H1 (cell line): ENCODE measurements at regions not wholly inside any gene's neighbourhood (a gene's known extent, or its start where the extent isn't known, plus 50 kb on each side); places are given as distances from the start of the nearest gene placed in this dataset.

ENCODE experiments used
- CTCF ChIA-PET: fragments of 300-600 bp; sonication (Branson Sonifier 250); formaldehyde crosslinking; loops from one replicate; lab custom pipeline; 2021; ENCODE audit not compliant: partially characterized antibody; lab: Charles Lee
- POLR2A ChIA-PET: fragments of 300-600 bp; sonication (Branson Sonifier 250); formaldehyde crosslinking; loops from one replicate; lab custom pipeline; 2021; ENCODE audit warnings: inconsistent platforms; ENCODE audit not compliant: partially characterized antibody; lab: Charles Lee
- DNase-seq, 2 experiments: peaks; one replicate each; pipeline versions ENCODE4 v3.0.0 to v3.0.0-alpha.2; 2010 to 2022; ENCODE audit warnings: low spot score in 2 of 2, low read depth in 1 of 2, mixed read lengths in 1 of 2
- FAIRE-seq: peaks from 2 replicates; lab custom pipeline; 2011; peaks lifted over from hg19 to GRCh38; lab: Jason Lieb, UNC
- H2AFZ ChIP-seq: 2 replicates; pipeline ENCODE4 v1.8.1; 2012; ENCODE audit warnings: low read length, inconsistent platforms
- H2AK5ac ChIP-seq: 2 replicates; pipeline ENCODE4 v1.6.1; 2013; ENCODE audit warnings: low read depth, low read length
- H2BK120ac ChIP-seq: replicated peaks from 2 replicates; pipeline ENCODE3; 2013; ENCODE audit warnings: low read depth, low read length, inconsistent platforms
- H2BK12ac ChIP-seq: 2 replicates; pipeline ENCODE4 v1.6.1; 2013; ENCODE audit warnings: low read depth, low read length
- H2BK15ac ChIP-seq: 2 replicates; pipeline ENCODE4 v1.6.1; 2013; ENCODE audit warnings: low read length
- H2BK20ac ChIP-seq: 2 replicates; pipeline ENCODE4 v1.6.1; 2013; ENCODE audit warnings: low read length
- H2BK5ac ChIP-seq: 2 replicates; pipeline ENCODE4 v1.6.1; 2013; ENCODE audit warnings: low read depth, low read length
- H3K14ac ChIP-seq: 2 replicates; pipeline ENCODE4 v1.6.1; 2013; ENCODE audit warnings: inconsistent platforms; ENCODE audit not compliant: insufficient read length
- H3K18ac ChIP-seq: 2 replicates; pipeline ENCODE4 v1.6.1; 2013; ENCODE audit warnings: low read length; ENCODE audit errors: extremely low read depth
- H3K23ac ChIP-seq: 2 replicates; pipeline ENCODE4 v1.6.1; 2013; ENCODE audit warnings: inconsistent platforms; ENCODE audit not compliant: insufficient read length
- H3K23me2 ChIP-seq: 2 replicates; pipeline ENCODE4 v1.6.1; 2013; ENCODE audit warnings: low read depth, low read length
- H3K27ac ChIP-seq: 2 replicates; pipeline ENCODE4 v1.6.1; 2011; ENCODE audit warnings: low read depth, low read length, inconsistent platforms
- H3K27me3 ChIP-seq, 4 experiments: replicated peaks in 1 of 4; 1 replicate in 1 of 4; 2 replicates in 3 of 4; pipeline versions ENCODE4 v1.6.1 to v1.8.1; 2011 to 2013; ENCODE audit warnings: low read length in 3 of 4, mild to moderate bottlenecking in 3 of 4, inconsistent platforms in 2 of 4, mixed read lengths in 2 of 4, moderate library complexity in 1 of 4; ENCODE audit not compliant: control insufficient read depth in 3 of 4, insufficient read depth in 3 of 4; ENCODE audit errors: extremely low read depth in 1 of 4
- H3K36me3 ChIP-seq, 4 experiments: 2 replicates each; pipeline versions ENCODE4 v1.6.1 to v1.8.1; 2011 to 2013; ENCODE audit warnings: mild to moderate bottlenecking in 4 of 4, low read length in 3 of 4, moderate library complexity in 2 of 4, control low read depth in 1 of 4, inconsistent platforms in 1 of 4; ENCODE audit not compliant: insufficient read depth in 4 of 4, control insufficient read depth in 2 of 4
- H3K4ac ChIP-seq: replicated peaks from 2 replicates; pipeline ENCODE3; 2013; ENCODE audit warnings: low read length, low read depth, mixed read lengths, inconsistent platforms; ENCODE audit not compliant: insufficient read length
- H3K4me1 ChIP-seq, 4 experiments: replicated peaks in 1 of 4; 1 replicate in 1 of 4; 2 replicates in 3 of 4; pipeline versions ENCODE4 v1.6.1 to v1.8.1; 2011 to 2013; ENCODE audit warnings: low read length in 3 of 4, inconsistent platforms in 2 of 4, mixed read lengths in 1 of 4; ENCODE audit not compliant: insufficient read depth in 4 of 4, control insufficient read depth in 3 of 4
- H3K4me2 ChIP-seq, 2 experiments: 2 replicates each; pipeline versions ENCODE4 v1.6.1 to v1.8.1; 2011 to 2013; ENCODE audit warnings: low read depth in 2 of 2, low read length in 2 of 2, control low read depth in 1 of 2, inconsistent platforms in 1 of 2, mild to moderate bottlenecking in 1 of 2; ENCODE audit not compliant: insufficient read depth in 1 of 2
- H3K4me3 ChIP-seq, 4 experiments: fragments of 200-600, 300-600 bp in 1 of 4; sonication (generic), shearing (Covaris generic), sonication (Bioruptor Twin) in 1 of 4; 2 replicates each; pipeline versions ENCODE4 v1.5.1 to v1.8.1; 2011 to 2016; ENCODE audit warnings: low read length in 4 of 4, low read depth in 3 of 4, control low read depth in 2 of 4, inconsistent platforms in 2 of 4, mild to moderate bottlenecking in 2 of 4, mixed read lengths in 1 of 4, moderate library complexity in 1 of 4; ENCODE audit not compliant: insufficient read depth in 2 of 4; ENCODE audit errors: extremely low read depth in 1 of 4
- H3K56ac ChIP-seq: replicated peaks from 2 replicates; pipeline ENCODE3; 2013; ENCODE audit warnings: low read depth, mild to moderate bottlenecking, mixed read lengths, low read length, inconsistent platforms; ENCODE audit not compliant: insufficient read length
- H3K79me1 ChIP-seq: 2 replicates; pipeline ENCODE4 v1.6.1; 2013; ENCODE audit warnings: low read depth, low read length, control low read depth
- H3K79me2 ChIP-seq, 2 experiments: 2 replicates each; pipeline versions ENCODE4 v1.6.1 to v1.8.1; 2012 to 2013; ENCODE audit warnings: low read length in 2 of 2, mild to moderate bottlenecking in 2 of 2, inconsistent platforms in 1 of 2; ENCODE audit not compliant: insufficient read depth in 2 of 2, control insufficient read depth in 1 of 2
- H3K9ac ChIP-seq, 4 experiments: replicated peaks in 1 of 4; 1 replicate in 1 of 4; 2 replicates in 3 of 4; pipeline versions ENCODE4 v1.6.1 to v1.8.1; 2011 to 2013; ENCODE audit warnings: low read depth in 3 of 4, low read length in 3 of 4, control low read depth in 2 of 4, mild to moderate bottlenecking in 2 of 4, moderate library complexity in 2 of 4, inconsistent platforms in 1 of 4; ENCODE audit errors: extremely low read depth in 1 of 4
- H3K9me3 ChIP-seq, 2 experiments: 2 replicates each; pipeline versions ENCODE4 v1.6.1 to v1.8.1; 2012 to 2013; ENCODE audit warnings: mild to moderate bottlenecking in 2 of 2, moderate library complexity in 2 of 2, control low read depth in 1 of 2, inconsistent platforms in 1 of 2, low read depth in 1 of 2, low read length in 1 of 2, mixed read lengths in 1 of 2; ENCODE audit not compliant: insufficient read depth in 2 of 2
- H4K20me1 ChIP-seq, 2 experiments: replicated peaks in 1 of 2; 2 replicates each; pipeline versions ENCODE3 to v1.8.1; 2011 to 2013; ENCODE audit warnings: inconsistent platforms in 2 of 2, low read length in 2 of 2, mild to moderate bottlenecking in 1 of 2; ENCODE audit not compliant: insufficient read depth in 2 of 2, control insufficient read depth in 1 of 2
- H4K5ac ChIP-seq: 2 replicates; pipeline ENCODE4 v1.6.1; 2013; ENCODE audit warnings: low read length, low read depth, mixed read lengths, inconsistent platforms; ENCODE audit not compliant: insufficient read length
- H4K8ac ChIP-seq: 2 replicates; pipeline ENCODE4 v1.8.0; 2013; ENCODE audit warnings: mild to moderate bottlenecking, moderate library complexity, low read length, inconsistent platforms; ENCODE audit not compliant: insufficient read depth; ENCODE audit errors: extremely low read depth
- H4K91ac ChIP-seq: replicated peaks from 2 replicates; pipeline ENCODE3; 2013; ENCODE audit warnings: low read length, mixed read lengths, inconsistent platforms; ENCODE audit not compliant: insufficient read length
- BACH1 ChIP-seq: IDR thresholded peaks from 2 replicates; pipeline ENCODE4 v1.6.1; 2012; ENCODE audit warnings: low read length, improper control_type of control experiment
- JUN ChIP-seq: IDR thresholded peaks from 2 replicates; pipeline ENCODE4 v1.6.1; 2011; ENCODE audit warnings: low read depth, mild to moderate bottlenecking, improper control_type of control experiment, low read length
- KDM4A ChIP-seq: IDR thresholded peaks from one replicate; pipeline ENCODE4 v1.7.1; 2012; ENCODE audit warnings: low read depth, mild to moderate bottlenecking, moderate library complexity, low read length, inconsistent platforms; ENCODE audit not compliant: severe bottlenecking
- MAFK ChIP-seq: IDR thresholded peaks from 2 replicates; pipeline ENCODE4 v1.6.1; 2012; ENCODE audit warnings: low read depth, mild to moderate bottlenecking, improper control_type of control experiment, low read length
- PHF8 ChIP-seq: fragments of 200-600 bp; sonication (generic); conservative IDR thresholded peaks from 2 replicates; pipeline ENCODE4 v1.7.1; 2012; ENCODE audit warnings: low read depth, mild to moderate bottlenecking, inconsistent platforms, low read length, moderate library complexity
- POLR2AphosphoS5 ChIP-seq: IDR thresholded peaks from 2 replicates; pipeline ENCODE4 v1.6.1; 2011; ENCODE audit warnings: low read depth, low read length
- POU5F1 ChIP-seq: IDR thresholded peaks from 2 replicates; pipeline ENCODE4 v1.6.1; 2011; ENCODE audit warnings: low read depth, mild to moderate bottlenecking, low read length, moderate library complexity
- SAP30 ChIP-seq: fragments of 300-600 bp; sonication (generic); IDR thresholded peaks from 2 replicates; pipeline ENCODE4 v1.7.1; 2012; ENCODE audit warnings: low read length, moderate library complexity, mild to moderate bottlenecking, inconsistent platforms; ENCODE audit not compliant: insufficient read depth, insufficient replicate concordance
- SUZ12 ChIP-seq: fragments of 200-600 bp; sonication (generic); IDR thresholded peaks from 2 replicates; pipeline ENCODE4 v1.6.1; 2012; ENCODE audit warnings: mild to moderate bottlenecking, inconsistent platforms, low read length, moderate library complexity, mixed read lengths
- TBP ChIP-seq: IDR thresholded peaks from 2 replicates; pipeline ENCODE4 v1.6.1; 2011; ENCODE audit warnings: low read depth, low read length, improper control_type of control experiment
- ZNF274 ChIP-seq: IDR thresholded peaks from 2 replicates; pipeline ENCODE4 v1.7.0; 2012; ENCODE audit warnings: low read length, borderline replicate concordance; ENCODE audit errors: extremely low read depth
- WGBS, 2 experiments: shearing (Covaris generic) in 1 of 2; methylation state at CpG; one replicate each; pipeline versions ENCODE4 v1.1.6 to v1.1.7; 2013 to 2015; ENCODE audit warnings: low lambda C conversion rate in 2 of 2, mixed read lengths in 2 of 2, inconsistent platforms in 1 of 2, low coverage in 1 of 2, missing lambda C conversion rate in 1 of 2; ENCODE audit not compliant: insufficient replicate concordance in 2 of 2, insufficient coverage in 1 of 2, insufficient read length in 1 of 2; ENCODE audit errors: extremely low coverage in 1 of 2, missing lambda C conversion rate in 1 of 2; 5-methylcytosine and 5-hydroxymethylcytosine counted together
- TF ChIP-seq, protein P1 (sequence below): IDR thresholded peaks from 2 replicates; pipeline ENCODE4 v1.6.1; 2012; ENCODE audit warnings: inconsistent platforms
- TF ChIP-seq, protein P2 (sequence below): IDR thresholded peaks from 2 replicates; pipeline ENCODE4 v1.6.1; 2011; ENCODE audit warnings: low read depth, mild to moderate bottlenecking, low read length; ENCODE audit not compliant: insufficient read depth

DNA sequence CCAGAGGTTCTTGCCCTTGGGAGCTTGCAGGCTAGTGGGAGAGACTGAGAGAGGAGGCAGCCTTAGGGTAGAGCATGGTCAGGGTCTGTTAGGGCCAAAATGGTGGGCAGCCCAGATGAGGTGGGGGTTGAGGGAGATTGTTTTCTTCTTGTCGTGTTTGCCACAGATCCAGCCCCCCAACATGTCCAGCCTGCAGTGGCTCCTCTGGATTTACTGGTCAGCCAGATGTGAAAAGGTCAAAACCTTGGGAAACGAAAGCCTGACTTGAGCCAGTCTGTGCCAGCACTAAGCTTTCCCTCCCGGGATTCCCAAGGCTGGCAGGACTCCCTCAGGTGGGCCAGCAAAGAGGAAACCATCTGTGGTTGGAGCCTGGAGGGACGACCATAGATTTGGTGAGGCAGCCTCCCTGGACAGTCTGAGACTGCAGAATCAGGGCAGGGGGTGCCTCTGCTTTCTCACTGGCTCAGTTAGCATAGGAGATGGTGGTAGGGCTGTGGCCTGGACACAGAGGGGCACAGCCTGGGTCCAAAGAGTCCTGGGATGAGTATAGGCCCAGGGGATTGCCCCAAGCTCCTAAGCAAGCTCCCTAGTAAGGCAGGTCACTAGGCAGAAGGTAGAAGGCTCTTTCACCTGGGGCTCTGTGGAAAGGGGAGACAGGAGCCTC, 51.2 kb upstream of the PRR23C start:
- 51% methylated on average over 4 of the region's 4 CpGs; no CpG with 5 or more reads in 1 of the 2 experiments for WGBS, 2 experiments
- POLR2A ChIA-PET, result no interaction called here
- TF ChIP-seq POU5F1 (no peak), PHF8 (no peak), POLR2AphosphoS5 (no peak), JUN (no peak), MAFK (no peak), SUZ12 (no peak), KDM4A (no peak), TBP (no peak), ZNF274 (no peak), SAP30 (no peak), BACH1 (no peak)
- TF ChIP-seq, protein P1, sequence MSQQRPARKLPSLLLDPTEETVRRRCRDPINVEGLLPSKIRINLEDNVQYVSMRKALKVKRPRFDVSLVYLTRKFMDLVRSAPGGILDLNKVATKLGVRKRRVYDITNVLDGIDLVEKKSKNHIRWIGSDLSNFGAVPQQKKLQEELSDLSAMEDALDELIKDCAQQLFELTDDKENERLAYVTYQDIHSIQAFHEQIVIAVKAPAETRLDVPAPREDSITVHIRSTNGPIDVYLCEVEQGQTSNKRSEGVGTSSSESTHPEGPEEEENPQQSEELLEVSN, result no peak
- TF ChIP-seq, protein P2, sequence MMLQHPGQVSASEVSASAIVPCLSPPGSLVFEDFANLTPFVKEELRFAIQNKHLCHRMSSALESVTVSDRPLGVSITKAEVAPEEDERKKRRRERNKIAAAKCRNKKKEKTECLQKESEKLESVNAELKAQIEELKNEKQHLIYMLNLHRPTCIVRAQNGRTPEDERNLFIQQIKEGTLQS, result no peak

More for the DNA sequence above, 51.2 kb upstream of the PRR23C start:
- Histone ChIP-seq H3K14ac (no peak overlapping the region), H3K4me2 (no peak overlapping the region), H2AFZ (no peak overlapping the region), H3K9ac (no peak overlapping the region), H2BK15ac (no peak overlapping the region), H3K56ac (no peak overlapping the region), H2BK20ac (no peak overlapping the region), H3K27ac (no peak overlapping the region), H3K79me1 (no peaks in the 10 kb centered on the region), H4K5ac (no peak overlapping the region), H3K4ac (no peak overlapping the region), H4K91ac (no peak overlapping the region), H3K79me2 (no peaks in the 10 kb centered on the region), H4K8ac (no peak overlapping the region), H2AK5ac (no peak overlapping the region), H2BK120ac (no peak overlapping the region), H3K23me2 (no peaks in the 10 kb centered on the region), H2BK12ac (no peak overlapping the region), H3K27me3 (no peaks in the 10 kb centered on the region), H3K23ac (no peak overlapping the region), H4K20me1 (no peaks in the 10 kb centered on the region), H3K36me3 (no peaks in the 10 kb centered on the region), H2BK5ac (no peak overlapping the region), H3K4me1 (no peaks in the 10 kb centered on the region), H3K9me3 (peaks cover 7 to 9% of the 10 kb centered on the region in 2 experiments; a peak in 2 of 4 replicates), H3K18ac (no peak overlapping the region), H3K4me3 (no peak overlapping the region)
- DNase-seq (no peak), FAIRE-seq (no peak)
- CTCF ChIA-PET, result interaction anchor here (0.7 to 3.5 kb wide), 3 partner anchors 8 to 423 kb away, joined by 3 to 23 read pairs (median 3); no protein-coding TSS in a partner anchor
